ENCODE measurements at regions not wholly inside any gene's neighbourhood (a gene's known extent, or its start where the extent isn't known, plus 50 kb on each side); places are given as distances from the start of the nearest gene placed in this dataset.

DNA sequence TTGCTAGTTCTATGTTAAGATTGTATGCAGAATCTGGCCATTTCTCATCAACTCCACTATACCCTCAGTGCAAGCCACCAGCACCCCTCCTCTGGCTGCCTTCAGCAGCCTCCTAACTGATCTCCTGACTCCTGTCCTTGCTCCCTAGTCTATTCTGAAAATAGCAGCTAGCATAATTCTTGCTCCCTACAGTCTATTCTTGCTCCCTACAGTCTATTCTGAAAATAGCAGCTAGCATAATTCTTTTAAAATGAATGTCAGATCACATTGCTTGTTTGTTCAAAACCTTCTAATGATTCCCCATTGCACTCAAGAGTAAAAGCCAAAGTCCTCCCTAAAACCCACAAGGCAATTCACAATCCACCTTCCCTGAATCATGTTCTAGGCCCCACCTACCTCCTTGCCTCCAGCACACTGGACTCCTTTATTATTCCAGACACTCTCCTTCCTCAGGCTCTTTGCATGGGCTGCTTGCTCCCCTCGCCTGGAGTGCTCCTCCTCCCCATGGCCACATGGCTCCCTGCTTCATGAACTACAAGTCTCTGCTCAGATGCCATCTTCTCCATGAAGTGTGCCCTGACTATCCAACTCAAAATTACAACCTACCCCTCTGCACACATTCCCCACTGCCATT is 164.2 kb upstream of the TNFAIP3 start:
- H3K4me3 ChIP-seq (ENCODE audit: low read depth, low read length) = no peak overlapping the region
- TF ChIP-seq, protein P1, sequence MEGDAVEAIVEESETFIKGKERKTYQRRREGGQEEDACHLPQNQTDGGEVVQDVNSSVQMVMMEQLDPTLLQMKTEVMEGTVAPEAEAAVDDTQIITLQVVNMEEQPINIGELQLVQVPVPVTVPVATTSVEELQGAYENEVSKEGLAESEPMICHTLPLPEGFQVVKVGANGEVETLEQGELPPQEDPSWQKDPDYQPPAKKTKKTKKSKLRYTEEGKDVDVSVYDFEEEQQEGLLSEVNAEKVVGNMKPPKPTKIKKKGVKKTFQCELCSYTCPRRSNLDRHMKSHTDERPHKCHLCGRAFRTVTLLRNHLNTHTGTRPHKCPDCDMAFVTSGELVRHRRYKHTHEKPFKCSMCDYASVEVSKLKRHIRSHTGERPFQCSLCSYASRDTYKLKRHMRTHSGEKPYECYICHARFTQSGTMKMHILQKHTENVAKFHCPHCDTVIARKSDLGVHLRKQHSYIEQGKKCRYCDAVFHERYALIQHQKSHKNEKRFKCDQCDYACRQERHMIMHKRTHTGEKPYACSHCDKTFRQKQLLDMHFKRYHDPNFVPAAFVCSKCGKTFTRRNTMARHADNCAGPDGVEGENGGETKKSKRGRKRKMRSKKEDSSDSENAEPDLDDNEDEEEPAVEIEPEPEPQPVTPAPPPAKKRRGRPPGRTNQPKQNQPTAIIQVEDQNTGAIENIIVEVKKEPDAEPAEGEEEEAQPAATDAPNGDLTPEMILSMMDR (IDR thresholded peaks at IDR 0.05; ENCODE audit: low read depth, low read length) = no peak
- in situ Hi-C loops (cut with HindIII; ENCODE audit: low sequenced_read_pairs) = no loop called here
- no peak for DNase-seq (ENCODE audit: low read depth, low spot score)

GRCh38 chr6:137704802-137705159 is 162.3 kb upstream of the TNFAIP3 start:
- no peak for DNase-seq (ENCODE audit: low read depth, low spot score)
- TF ChIP-seq, protein P1 (IDR thresholded peaks at IDR 0.05; ENCODE audit: low read depth, low read length) = no peak
- in situ Hi-C loops (cut with HindIII; ENCODE audit: low sequenced_read_pairs) = no loop called here

GRCh38 chr6:137705160-137706082 is 161.6 kb upstream of the TNFAIP3 start:
- DNase-seq (ENCODE audit: low read depth, low spot score) = peak; percentile 61
- in situ Hi-C loops (cut with HindIII; ENCODE audit: low sequenced_read_pairs) = no loop called here
- TF ChIP-seq, protein P1 (IDR thresholded peaks at IDR 0.05; ENCODE audit: low read depth, low read length) = peak; percentile 92
- no peak overlapping the region for H3K4me3 ChIP-seq (ENCODE audit: low read depth, low read length)

More at GRCh38 chr6:137704802-137705159, 162.3 kb upstream of the TNFAIP3 start:
- H3K4me3 ChIP-seq (ENCODE audit: low read depth, low read length) = no peak overlapping the region

GRCh38 chr6:137706083-137706750 is 160.8 kb upstream of the TNFAIP3 start:
- in situ Hi-C loops (cut with HindIII; ENCODE audit: low sequenced_read_pairs) = no loop called here
- H3K4me3 ChIP-seq (ENCODE audit: low read depth, low read length) = no peak overlapping the region
- no peak for DNase-seq (ENCODE audit: low read depth, low spot score)
- TF ChIP-seq, protein P1 (IDR thresholded peaks at IDR 0.05; ENCODE audit: low read depth, low read length) = no peak

DNA sequence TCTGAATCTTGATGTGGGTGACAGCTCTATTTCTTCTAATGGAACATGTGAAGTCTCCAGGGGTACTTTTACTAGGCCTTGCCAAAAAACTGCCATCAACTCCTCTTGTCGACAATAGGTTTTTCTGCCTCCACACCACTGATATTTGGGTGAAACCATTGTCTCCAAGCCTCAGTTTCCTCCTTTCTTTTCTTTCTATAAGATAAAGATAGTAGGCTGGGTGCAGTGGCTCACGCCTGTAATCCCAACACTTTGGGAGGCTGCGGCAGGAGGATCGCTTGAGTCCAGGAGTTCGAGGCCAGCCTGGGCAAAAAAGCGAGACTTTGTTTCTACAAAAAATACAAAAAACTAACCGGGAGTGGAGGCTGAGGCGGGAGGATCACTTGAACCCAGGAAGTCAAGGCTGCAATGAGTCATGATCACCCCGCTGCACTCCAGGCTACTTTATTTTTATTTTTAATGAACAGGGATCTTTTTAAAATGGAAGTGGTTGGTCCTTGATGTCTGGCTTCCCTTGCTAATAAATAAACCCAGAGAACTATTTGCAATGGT is 159.9 kb upstream of the TNFAIP3 start:
- in situ Hi-C loops (cut with HindIII; ENCODE audit: low sequenced_read_pairs) = no loop called here
- no peak overlapping the region for H3K4me3 ChIP-seq (ENCODE audit: low read depth, low read length)
- no peak for DNase-seq (ENCODE audit: low read depth, low spot score)
- TF ChIP-seq, protein P1 (IDR thresholded peaks at IDR 0.05; ENCODE audit: low read depth, low read length) = no peak
